Central memory CD8-positive, alpha-beta T cell (primary cell): ENCODE measurements at regions not wholly inside any gene's neighbourhood (a gene's known extent, or its start where the extent isn't known, plus 50 kb on each side); places are given as distances from the start of the nearest gene placed in this dataset.

Experiments
- ATAC-seq: fragments of 150-1000 bp; cut with Tn5 transposase; replicated peaks from 2 replicates; pipeline ENCODE4 v1.10.0; 2022; ENCODE audit warnings: mild to moderate bottlenecking, moderate FRiP score, moderate number of reproducible peaks; ENCODE audit not compliant: poor library complexity, severe bottlenecking; ENCODE audit errors: extremely low read depth
- DNase-seq, 2 donors: peaks; one replicate each; pipeline ENCODE4 v3.0.0; 2021; ENCODE audit warnings: low spot score in 2 of 2
- H3K27ac Mint-ChIP-seq: one replicate; pipeline ENCODE4 v1.8.0; 2022; ENCODE audit warnings: low read depth, mild to moderate bottlenecking, moderate library complexity, mixed read lengths
- H3K27me3 Mint-ChIP-seq: one replicate; pipeline ENCODE4 v1.8.0; 2022; ENCODE audit warnings: mixed read lengths
- H3K36me3 Mint-ChIP-seq: one replicate; pipeline ENCODE4 v1.8.0; 2022; ENCODE audit warnings: mild to moderate bottlenecking, moderate library complexity, mixed read lengths; ENCODE audit not compliant: insufficient read depth
- H3K4me1 Mint-ChIP-seq: one replicate; pipeline ENCODE4 v1.8.0; 2022; ENCODE audit warnings: mixed read lengths
- H3K4me3 Mint-ChIP-seq: one replicate; pipeline ENCODE4 v1.8.0; 2022; ENCODE audit warnings: mild to moderate bottlenecking, moderate library complexity, mixed read lengths
- H3K9me3 Mint-ChIP-seq: one replicate; pipeline ENCODE4 v1.8.0; 2022; ENCODE audit warnings: mixed read lengths

DNA sequence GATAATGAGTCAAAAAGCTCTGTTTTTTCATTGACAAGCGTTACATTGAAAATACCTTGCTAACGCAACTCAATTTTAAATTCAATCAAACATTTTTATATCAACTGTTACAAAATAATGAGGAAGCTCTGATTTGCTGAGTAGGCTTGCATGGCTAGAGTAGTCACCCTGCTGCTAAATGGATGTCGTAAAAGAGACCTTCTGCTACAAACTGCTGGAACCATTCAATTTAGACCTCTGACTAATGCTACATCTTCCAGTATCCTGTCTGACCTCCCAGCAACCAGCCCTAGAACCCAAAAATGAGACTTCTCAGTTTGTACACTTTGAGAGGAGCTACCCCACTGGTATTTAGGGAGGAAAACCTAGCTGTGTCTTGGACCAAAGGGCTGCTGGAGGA is 84.0 kb upstream of the ELMO1 start:
- H3K4me3 Mint-ChIP-seq = no peak overlapping the region
- peaks cover 23% of the 10 kb centered on the region for H3K27me3 Mint-ChIP-seq
- no peaks in the 10 kb centered on the region for H3K9me3 Mint-ChIP-seq
- no peak for ATAC-seq
- no peaks in the 10 kb centered on the region for H3K4me1 Mint-ChIP-seq
- no peak overlapping the region for H3K27ac Mint-ChIP-seq
- DNase-seq = no peak
- H3K36me3 Mint-ChIP-seq = no peaks in the 10 kb centered on the region

DNA sequence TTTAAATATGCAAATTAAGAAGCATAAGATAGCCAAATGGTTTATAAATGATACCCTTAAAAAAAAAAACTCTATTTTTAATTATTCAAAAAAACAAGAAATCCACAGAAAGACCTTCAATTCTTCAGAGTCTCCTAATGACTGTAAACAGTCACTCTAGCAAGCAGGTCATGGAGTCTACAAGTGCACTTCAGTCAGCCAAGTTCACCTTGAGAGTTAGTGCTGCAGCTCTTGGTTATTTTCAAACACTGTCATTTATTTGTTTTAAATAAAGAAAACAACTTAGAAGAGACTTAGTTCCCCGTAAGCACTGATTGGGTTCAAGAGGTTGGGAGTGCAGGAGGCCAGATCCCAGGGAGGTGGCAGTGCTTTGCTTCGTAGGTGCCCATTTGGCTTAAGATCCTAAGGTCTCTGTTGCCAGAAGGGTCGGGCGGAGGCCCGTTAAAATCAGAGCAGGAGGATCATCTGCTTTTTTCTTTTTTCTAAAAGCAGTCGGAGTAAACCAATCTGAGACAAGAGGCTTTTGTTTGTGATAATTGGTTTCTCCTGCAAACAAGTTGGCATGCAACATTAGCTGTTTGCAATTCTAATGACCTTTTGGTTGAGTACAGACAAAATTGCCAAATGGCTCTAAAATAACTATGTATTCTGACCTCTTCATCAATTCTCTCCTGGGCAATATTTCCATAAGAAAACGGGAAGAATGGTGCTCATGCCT is 86.4 kb upstream of the ELMO1 start:
- DNase-seq (no peak), ATAC-seq (no peak)
- Mint-ChIP-seq H3K27ac (no peak overlapping the region), H3K9me3 (no peaks in the 10 kb centered on the region), H3K36me3 (no peaks in the 10 kb centered on the region), H3K4me3 (no peak overlapping the region), H3K4me1 (no peaks in the 10 kb centered on the region), H3K27me3 (peaks cover 23% of the 10 kb centered on the region)

DNA sequence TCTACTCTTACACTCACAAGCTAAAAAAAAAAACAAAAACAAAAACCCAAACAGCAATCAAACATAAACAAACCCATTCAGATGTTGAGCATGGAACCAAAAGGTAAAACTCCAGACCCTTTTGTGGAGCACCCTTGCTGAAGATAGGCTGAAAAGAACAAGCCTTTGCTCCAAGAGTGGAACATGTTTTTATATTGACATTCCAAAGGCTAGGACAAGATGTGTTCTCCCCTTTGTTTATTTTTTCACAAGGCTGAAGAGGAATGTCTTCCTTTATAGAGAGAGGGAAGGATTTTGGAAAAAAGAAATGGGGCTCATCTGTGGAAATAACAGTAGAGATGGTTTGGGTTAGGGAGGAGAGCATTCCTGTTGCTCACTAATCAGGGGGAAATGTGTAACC is 87.2 kb upstream of the ELMO1 start:
- no peaks in the 10 kb centered on the region for H3K4me1 Mint-ChIP-seq
- H3K27me3 Mint-ChIP-seq = peaks cover 23% of the 10 kb centered on the region
- ATAC-seq (no peak), DNase-seq (no peak)
- H3K36me3 Mint-ChIP-seq = no peaks in the 10 kb centered on the region
- H3K4me3 Mint-ChIP-seq = no peak overlapping the region
- no peak overlapping the region for H3K27ac Mint-ChIP-seq
- H3K9me3 Mint-ChIP-seq = no peaks in the 10 kb centered on the region

DNA sequence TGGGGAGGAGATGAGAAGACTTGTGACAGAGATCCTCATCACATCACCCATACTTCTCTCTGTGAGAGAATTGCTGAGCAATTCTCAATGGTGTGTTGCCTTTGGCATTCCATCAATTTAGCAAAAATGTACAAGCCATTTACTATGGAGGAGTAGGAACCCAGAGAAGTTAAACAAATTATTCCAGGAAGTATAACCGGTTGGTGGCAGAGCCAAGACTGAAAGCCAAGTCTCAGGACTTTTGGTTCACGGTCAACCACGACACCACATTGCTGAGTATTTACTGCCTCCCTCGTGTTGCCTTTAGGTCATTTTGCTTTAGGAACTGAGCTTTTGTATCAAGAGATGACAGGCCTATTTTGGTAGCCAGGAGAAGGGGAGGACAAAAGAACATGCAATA is 88.0 kb upstream of the ELMO1 start:
- no peaks in the 10 kb centered on the region for H3K9me3 Mint-ChIP-seq
- ATAC-seq (no peak), DNase-seq (no peak)
- no peaks in the 10 kb centered on the region for H3K4me1 Mint-ChIP-seq
- H3K4me3 Mint-ChIP-seq = no peak overlapping the region
- H3K27me3 Mint-ChIP-seq = peaks cover 16% of the 10 kb centered on the region
- H3K36me3 Mint-ChIP-seq = no peaks in the 10 kb centered on the region
- H3K27ac Mint-ChIP-seq = no peak overlapping the region

DNA sequence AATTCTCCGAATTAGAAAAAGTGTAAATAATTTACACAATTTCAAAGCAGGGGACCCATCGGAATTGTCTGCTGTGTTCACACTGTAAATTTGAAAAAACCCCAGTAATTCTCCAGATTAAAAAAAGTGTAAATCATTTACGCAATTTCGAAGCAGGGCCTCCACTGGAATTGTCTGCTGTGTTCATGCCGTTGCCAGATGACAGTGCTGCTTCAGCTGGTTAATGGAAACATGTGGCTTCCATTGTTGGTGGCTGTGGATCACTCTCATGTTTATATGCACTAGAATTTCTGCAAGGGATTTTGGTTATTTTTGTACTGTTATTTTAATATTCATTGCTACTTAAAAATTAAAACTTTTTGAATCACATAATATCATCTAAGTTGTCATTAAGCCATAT is 88.8 kb upstream of the ELMO1 start:
- Mint-ChIP-seq H3K27ac (no peak overlapping the region), H3K4me3 (no peak overlapping the region), H3K27me3 (peaks cover 13% of the 10 kb centered on the region), H3K36me3 (no peaks in the 10 kb centered on the region), H3K9me3 (no peaks in the 10 kb centered on the region), H3K4me1 (no peaks in the 10 kb centered on the region)
- no peak for ATAC-seq
- no peak for DNase-seq

DNA sequence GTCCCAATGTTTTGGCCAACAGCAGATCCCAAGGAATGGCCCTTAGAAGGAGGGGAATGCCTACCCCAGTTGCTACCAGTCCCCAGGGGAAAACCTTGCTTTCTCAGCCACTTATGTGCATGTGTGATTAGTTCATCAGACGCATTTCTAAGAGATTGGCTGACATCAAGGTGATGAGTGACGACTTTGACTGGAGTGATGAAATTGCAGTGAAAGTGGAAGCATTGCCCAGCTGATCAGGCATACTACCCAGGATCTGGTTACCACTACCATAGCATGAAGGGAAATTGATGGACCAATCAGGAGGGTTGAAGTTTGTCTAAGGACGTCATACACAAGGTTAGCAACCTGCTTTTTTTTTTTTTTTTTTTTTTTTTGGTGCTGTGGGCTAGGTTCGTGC is 90.3 kb upstream of the ELMO1 start:
- Mint-ChIP-seq H3K27me3 (peaks cover under 1% of the 10 kb centered on the region), H3K9me3 (no peaks in the 10 kb centered on the region), H3K27ac (no peak overlapping the region), H3K4me1 (no peaks in the 10 kb centered on the region), H3K36me3 (no peaks in the 10 kb centered on the region), H3K4me3 (no peak overlapping the region)
- ATAC-seq = no peak
- no peak for DNase-seq

DNA sequence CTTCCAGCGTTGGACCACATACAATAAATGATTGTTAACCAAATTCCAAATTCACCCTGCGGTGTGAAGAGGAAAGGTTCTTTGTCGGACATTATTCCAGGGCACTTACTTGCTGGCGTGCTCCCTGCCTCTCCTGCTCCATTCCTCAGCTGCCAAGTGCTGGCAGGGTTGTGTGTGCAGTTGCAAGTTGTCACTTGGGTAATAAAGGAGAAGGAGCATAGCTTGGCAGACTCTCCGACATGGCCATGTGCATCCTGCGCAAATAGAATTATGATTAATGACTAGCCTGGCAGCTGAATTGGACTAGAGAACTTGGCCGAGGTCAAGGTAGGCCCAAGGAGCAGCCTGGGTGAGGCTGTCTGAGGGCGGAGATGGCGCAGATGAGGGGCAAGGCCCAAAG is 92.3 kb upstream of the ELMO1 start:
- no peak overlapping the region for H3K4me3 Mint-ChIP-seq
- H3K9me3 Mint-ChIP-seq = no peaks in the 10 kb centered on the region
- ATAC-seq (no peak), DNase-seq (no peak)
- H3K27ac Mint-ChIP-seq = no peak overlapping the region
- peaks cover 10% of the 10 kb centered on the region for H3K27me3 Mint-ChIP-seq
- no peaks in the 10 kb centered on the region for H3K4me1 Mint-ChIP-seq
- H3K36me3 Mint-ChIP-seq = no peaks in the 10 kb centered on the region

DNA sequence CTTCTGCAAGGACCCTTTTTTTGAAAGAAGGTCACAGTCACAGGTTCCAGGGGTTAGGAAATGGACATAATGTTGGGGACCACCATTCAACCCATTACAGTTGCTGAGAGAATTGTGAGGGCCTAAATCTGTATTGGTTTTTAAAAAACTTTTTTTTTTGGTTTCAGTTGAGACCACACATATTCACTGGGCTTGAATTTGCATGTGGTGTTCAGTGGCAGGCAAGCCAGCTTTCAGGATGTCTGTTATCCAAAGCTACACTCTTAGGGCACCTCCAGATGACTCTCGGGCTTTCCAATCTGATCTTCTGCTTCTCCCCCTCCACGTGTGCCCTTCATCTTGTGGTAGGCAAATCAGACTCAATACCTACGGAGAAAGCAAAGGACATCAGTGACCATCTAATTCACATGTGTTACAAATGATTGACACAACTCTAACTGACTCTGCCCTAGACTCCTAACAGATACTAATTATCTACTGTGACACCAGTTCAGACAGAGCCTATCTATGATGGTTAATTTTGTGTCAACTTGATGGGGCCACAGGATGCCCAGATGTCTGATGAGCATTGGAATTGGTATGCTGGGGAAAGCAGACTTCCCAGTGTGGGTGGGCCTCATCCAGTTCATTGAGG is 93.3 kb upstream of the ELMO1 start:
- no peaks in the 10 kb centered on the region for H3K9me3 Mint-ChIP-seq
- H3K27me3 Mint-ChIP-seq = peaks cover 10% of the 10 kb centered on the region
- H3K4me3 Mint-ChIP-seq = no peak overlapping the region
- H3K4me1 Mint-ChIP-seq = no peaks in the 10 kb centered on the region
- ATAC-seq = no peak
- no peak overlapping the region for H3K27ac Mint-ChIP-seq
- H3K36me3 Mint-ChIP-seq = no peaks in the 10 kb centered on the region
- no peak for DNase-seq

DNA sequence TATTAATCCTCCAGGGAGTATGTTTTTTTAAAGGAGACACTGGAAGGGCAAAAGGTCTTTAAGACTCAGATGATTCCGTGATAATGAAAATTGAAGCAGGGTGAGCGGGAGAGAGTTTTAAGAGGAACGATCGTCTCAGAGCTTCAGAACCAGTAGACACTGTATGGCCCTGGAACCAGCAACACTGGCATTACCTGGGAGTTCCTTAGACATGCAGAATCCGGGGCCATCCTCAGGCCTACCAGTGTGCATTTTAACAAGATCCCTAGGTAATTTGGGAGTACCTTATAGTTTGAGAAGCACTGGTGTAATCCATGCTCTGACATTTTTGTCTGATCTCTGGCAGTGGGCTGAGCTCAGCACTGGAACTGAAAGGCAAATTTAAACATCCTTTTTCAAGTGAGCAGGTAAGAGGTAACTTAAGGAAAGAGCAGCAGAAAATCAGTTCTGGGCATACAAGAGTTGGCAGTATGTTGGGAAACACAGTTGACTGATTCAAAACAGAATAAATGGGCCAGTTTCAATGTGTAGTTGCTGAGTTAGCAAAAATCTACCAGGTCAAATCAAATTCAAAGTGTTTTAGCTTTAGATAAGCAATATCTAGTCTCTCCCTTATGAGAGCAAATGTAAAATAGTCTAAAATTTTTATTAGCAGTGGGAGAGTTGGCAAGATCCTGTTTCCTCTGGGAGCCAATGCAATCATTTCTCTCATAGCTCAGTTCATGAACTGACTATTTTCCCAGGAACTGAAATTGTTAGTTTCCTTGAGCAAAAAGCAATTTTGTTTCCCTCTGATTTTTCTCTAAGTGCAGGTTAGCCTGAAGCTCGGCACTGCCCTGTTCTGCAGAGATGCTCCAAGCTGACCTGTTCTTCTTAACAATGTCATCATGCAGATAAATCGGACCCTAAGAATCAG is 97.2 kb upstream of the ELMO1 start:
- no peak for ATAC-seq
- no peak for DNase-seq
- Mint-ChIP-seq H3K27ac (no peak overlapping the region), H3K4me3 (no peak overlapping the region), H3K27me3 (peaks cover 27% of the 10 kb centered on the region), H3K9me3 (no peaks in the 10 kb centered on the region), H3K4me1 (no peaks in the 10 kb centered on the region), H3K36me3 (no peaks in the 10 kb centered on the region)

DNA sequence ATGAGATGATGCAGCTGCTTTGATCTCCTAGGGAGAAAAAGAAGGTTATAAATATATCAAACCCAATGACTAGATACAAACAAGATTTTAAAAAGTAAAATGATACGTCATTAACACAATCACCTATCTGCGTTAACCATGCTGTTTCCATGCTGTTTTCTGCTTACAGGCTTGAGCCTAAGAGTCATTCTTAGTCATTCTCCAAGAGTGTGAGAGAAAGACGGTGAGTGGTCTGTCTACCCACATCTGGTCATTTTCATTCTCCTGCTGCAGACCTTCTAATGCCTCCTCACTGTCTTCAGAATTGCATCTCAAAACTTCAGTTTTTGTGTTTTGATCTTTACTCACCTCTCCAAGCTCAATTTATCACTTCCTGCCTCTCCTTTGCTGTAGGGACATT is 98.0 kb upstream of the ELMO1 start:
- Mint-ChIP-seq H3K36me3 (no peaks in the 10 kb centered on the region), H3K4me3 (no peak overlapping the region), H3K9me3 (no peaks in the 10 kb centered on the region), H3K27me3 (peaks cover 35% of the 10 kb centered on the region), H3K27ac (no peak overlapping the region), H3K4me1 (no peaks in the 10 kb centered on the region)
- DNase-seq (no peak), ATAC-seq (no peak)

DNA sequence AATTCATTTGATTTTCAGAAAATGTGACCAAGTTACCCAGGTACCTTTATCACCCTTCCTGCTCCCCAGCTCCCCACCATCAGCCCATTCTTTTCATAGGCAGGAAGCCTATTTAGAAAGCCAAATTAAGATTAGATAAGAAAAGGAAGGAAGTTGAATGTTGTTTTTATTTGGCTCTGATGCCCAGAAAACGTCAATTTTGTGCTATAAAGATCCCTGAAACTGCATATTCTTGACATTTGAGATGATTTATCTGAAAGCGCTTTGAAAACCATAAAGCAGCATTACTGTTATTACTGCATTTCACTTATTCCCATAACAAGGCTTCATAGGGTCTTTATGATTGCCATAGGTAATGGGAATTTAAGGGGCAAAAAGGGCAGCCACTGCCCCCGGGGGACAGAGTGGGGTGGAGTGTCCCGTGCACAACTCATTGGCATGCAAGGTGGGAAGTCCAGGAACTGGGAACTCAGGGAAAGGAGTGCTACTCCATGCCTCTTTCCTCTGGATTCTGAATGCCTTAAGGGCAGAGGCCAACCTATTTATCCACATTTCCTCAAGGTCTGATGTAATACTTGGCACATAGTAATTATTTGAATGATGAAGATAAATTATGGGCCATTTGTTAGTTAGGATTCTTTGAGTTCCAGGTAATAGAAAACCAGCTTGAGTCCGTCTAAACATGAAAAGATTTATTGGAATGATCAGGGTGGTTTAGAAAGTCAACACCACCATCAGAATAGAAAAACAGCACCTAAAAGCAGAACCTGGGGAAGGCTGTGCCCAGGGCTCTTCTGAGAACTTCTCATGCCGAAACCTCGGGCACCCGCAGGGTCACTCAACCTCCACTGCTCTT is 100.6 kb upstream of the ELMO1 start:
- no peak overlapping the region for H3K4me3 Mint-ChIP-seq
- peaks cover 52% of the 10 kb centered on the region for H3K27me3 Mint-ChIP-seq
- no peak overlapping the region for H3K27ac Mint-ChIP-seq
- no peaks in the 10 kb centered on the region for H3K36me3 Mint-ChIP-seq
- H3K4me1 Mint-ChIP-seq = no peaks in the 10 kb centered on the region
- ATAC-seq (no peak), DNase-seq (no peak)
- H3K9me3 Mint-ChIP-seq = no peaks in the 10 kb centered on the region

DNA sequence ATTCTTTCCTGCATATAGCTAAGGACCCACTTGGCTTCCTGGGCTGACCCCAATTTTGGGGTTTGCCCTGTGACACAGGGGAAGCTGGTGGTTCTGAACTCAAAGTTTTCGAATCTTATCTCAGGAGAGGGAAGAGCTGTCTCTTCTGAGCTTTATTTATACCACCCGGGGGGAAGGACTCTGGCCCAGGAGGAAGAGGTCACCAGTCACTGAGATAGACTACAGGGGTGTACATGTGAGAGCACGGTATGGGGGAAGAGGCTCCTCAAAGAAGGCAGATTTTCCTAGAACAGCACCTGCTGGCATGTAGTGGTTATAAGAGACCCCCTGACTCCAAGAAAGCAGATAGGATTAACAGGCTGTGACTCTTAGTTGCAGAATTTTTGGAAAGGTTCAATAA is 101.8 kb upstream of the ELMO1 start:
- Mint-ChIP-seq H3K9me3 (no peaks in the 10 kb centered on the region), H3K27ac (no peak overlapping the region), H3K4me3 (no peak overlapping the region), H3K27me3 (peaks cover 47% of the 10 kb centered on the region), H3K4me1 (no peaks in the 10 kb centered on the region), H3K36me3 (no peaks in the 10 kb centered on the region)
- DNase-seq (no peak), ATAC-seq (no peak)
